GM21447 (cell line): ENCODE measurements at regions not wholly inside any gene's neighbourhood (a gene's known extent, or its start where the extent isn't known, plus 50 kb on each side); places are given as distances from the start of the nearest gene placed in this dataset.
A peak's percentile ranks its signal among the peaks of the same experiment; 100 is the strongest.

Experiments
- ATAC-seq: cut with Tn5 transposase; IDR thresholded peaks from one replicate; pipeline ENCODE4 v1.9.1; 2021; ENCODE audit not compliant: unreplicated experiment

DNA sequence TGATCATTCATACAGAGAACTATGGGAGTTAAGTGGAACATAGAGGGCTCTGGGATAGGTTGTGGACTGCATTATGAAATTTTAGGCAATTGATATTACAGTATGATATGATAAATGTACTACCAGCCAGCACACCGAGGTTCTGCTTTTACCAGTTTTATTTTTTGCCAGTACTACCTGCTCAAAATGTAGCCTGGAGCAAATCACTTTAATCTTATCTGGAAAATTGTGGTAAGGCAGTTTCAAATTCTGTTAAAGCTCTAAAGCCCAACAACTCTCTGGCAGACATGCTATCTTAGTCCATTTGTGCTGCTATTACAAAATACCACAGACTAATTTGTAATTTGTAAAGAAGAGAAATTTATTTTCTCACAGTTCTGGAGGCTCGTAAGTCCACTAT is 474.9 kb upstream of the CWC22 start:
- ATAC-seq: no peak

DNA sequence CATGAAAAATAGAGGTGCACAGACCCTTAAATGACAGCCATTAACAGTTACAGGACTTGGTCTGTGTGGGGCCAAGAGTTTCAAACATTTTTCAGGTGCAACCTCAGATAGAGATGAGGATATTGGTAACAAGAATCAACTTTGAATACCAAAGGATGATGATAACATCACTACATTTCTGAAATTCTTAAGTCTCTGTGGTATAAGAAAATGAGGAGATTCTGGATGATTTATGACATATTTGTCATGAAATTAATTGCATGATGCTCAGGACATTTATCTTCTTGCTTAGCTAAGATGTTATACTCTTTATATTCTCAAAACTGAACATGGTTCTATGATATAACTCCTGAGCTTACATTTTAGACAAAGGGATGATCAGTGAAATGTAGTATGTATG is 471.8 kb upstream of the CWC22 start:
- no peak for ATAC-seq

DNA sequence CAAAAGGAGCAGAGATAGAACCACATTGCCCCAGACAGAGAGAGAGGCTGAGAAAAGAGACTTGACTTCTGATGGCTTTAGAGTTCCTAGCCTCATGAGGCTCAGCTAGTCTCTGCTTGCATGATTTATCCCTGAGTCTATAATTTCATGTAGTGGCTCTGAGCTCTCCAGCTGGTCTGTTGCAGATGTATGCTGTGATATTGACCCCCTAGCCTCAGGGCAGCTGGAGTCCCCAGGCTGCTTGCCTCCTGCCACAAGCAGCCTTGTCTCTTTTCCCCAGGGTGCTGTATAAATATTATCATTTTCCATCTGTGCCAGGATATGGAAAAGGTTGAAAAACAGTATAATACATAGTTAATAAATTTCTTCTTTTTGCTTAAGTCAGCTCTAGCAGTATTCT is 467.6 kb upstream of the CWC22 start:
- no peak for ATAC-seq

DNA sequence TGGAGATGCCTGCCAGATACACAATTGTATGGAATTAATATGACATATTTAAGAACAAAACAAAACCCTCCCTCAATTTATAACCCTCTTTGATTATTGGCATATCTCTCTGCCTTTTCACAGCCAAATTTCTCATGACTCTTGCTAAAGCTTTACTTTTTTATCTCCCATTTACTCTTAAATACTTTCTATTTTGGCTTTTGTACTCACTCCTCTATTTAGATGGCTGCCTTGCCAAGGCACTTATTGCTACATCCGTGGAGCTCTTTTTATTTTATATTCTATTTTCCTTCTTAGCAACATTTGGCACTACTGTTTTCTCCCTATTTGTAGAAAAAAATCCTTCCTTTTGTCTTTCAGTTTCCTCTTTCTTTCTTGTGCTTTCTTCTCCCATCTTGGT is 466.4 kb upstream of the CWC22 start:
- no peak for ATAC-seq

DNA sequence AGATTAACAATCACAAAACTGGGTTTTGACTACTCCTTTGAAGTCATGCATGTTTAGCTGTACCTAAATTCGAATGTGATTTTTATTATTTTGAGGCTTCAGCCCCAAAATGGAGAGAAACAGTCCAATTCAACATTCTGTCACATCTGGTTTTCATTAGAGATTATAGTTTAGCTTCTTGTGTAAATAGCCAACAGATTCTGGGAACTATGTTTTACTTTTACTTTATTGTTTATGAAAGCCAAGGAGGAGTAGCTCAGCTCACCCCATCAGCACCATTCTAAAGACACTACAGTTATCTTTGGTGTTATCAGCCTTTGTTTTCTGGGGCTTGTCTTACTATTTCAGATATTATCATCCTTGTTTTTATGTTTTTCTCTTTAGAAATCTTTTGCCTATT is 465.0 kb upstream of the CWC22 start:
- no peak for ATAC-seq

DNA sequence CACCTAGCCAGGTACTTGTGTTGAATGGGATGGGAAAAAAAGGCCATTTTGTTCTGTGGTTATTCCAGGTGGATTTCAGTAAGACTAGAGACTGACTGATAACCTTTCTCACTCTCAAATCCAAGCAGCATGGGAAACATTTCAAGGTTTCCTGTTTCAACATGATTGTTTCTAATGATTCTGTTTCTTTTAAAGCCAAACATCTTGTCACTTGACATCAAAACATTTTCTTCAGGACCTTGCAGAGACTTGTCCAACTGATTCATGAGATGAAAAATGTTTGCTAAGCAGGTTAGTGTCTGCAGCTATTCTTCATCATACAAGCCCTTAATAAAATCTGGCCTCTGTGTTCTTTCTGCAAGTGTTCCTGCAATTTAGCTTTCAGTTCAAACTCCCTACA is 456.5 kb upstream of the CWC22 start:
- ATAC-seq: no peak

DNA sequence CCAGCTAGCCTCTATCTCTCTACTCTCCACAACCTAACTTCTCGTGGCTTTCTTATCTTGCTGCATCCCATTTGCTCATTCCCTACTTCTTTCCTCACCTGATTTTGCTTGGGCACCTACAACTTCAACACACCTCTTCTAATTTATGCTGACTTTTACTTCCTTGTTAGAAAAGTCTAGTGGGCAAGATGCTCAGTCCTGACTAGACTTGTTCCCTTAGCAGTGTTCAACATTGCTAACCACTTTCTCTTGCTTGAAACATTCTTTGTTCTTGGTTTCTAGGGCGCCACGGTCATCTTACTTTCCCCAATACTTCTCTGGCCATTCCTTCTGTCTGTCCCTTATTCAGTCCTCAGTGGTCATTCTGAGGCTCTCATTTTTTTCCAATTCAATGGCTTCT is 454.7 kb upstream of the CWC22 start:
- no peak for ATAC-seq

DNA sequence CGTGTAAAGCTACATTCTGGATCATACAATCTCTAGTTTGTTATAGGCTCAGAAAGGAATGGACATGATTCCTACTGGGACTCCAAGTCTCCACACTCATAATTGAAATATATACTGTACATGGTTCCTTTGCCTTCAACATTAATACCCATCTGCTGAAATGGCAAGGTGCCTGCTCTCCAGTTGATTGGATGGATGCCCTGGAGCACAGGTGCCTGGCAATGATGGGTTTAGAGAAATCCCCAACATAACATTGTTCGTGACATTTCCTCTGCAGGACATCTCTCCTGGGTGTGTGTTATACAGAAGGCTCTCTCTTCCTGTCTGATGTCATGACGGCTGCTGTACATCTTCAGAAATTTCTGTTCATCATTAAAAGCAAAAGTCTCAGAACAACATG is 449.7 kb upstream of the CWC22 start:
- no peak for ATAC-seq

DNA sequence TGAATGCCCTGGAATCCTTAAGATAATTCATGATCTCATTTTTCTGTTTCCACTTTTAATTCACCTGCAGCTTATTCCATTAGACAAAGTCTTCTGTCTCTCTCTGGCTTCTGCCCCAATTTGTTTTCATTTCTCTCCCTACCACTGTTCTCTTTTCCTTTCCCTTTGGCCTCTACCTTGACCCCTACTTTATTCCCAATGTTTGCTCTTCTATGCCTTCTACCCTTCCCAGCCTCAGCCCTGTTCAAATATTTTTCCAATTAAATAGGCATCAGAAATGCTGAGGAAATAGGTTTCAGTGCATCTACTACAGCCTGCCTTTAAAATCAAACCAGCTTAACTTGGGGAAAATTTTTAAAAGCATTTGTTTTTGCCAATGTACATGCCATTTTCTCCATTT is 443.7 kb upstream of the CWC22 start:
- no peak for ATAC-seq

DNA sequence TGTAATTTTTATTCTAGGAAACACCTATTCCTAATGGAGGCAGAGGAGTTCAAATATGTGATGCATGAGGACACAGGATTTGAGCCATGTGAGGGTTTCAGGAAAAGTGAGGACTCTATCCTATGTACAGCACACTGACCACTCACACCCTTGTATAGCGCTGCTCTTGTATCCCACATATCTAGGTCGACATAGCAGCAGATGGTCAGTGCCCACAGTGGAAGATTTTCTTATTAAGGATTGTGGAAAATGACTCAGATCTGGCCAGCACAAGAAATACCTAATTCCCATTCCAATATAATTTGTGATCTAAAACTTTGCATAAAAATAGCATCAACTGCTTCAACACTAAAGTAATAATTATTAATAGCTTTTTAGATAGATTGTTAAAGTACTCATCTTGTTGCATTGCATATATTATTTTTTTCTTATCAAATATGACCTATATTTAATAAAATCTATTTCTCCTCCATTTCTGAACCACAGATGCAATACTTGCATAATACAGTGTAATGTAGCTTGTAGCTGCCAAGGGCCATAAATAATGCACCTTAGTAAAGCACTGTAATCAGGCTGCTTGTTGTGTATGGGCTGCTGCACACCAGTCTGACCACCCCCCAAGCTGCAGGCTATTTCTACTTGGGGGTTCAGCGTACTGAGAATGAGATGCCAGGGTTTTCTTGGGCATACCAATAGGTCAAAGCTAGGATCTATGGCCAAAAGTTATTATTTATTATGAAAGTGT is 442.2 kb upstream of the CWC22 start:
- no peak for ATAC-seq

DNA sequence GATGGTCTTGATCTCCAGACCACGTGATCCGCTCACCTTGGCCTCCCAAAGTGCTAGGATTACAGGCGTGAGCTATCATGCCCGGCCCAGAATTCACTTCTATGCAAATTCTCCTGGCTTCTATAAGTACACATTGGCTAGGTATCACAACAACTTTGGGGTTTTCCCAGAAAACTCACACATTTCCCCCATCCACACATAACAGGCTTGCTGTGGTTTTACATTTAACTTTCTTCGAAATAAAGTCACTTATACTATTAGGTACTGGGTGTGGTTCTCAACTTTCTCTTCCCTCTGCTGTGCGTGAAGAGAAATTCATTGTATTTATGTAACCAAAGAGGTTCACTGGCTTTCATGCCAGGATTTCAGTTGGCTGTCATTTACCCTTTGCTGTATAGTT is 439.4 kb upstream of the CWC22 start:
- ATAC-seq: no peak

DNA sequence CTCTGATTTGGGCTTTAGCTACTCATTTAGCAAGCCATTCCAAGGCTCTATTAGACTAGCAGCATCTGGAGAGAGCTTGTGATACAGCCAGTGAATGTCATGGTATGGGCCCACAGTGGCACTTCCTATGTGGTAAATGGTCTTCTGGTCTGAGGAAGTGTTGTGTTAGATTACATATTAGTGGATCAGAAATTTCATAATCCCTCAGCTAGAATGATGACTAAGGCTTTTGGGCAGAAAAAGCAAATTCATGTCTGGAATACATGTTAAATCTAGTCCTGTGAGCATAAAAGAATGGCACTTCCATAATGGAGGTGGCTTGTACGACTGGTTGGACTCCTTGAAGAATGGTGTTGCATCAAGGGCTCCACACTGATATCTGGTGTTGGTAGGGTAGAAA is 436.8 kb upstream of the CWC22 start:
- no peak for ATAC-seq

DNA sequence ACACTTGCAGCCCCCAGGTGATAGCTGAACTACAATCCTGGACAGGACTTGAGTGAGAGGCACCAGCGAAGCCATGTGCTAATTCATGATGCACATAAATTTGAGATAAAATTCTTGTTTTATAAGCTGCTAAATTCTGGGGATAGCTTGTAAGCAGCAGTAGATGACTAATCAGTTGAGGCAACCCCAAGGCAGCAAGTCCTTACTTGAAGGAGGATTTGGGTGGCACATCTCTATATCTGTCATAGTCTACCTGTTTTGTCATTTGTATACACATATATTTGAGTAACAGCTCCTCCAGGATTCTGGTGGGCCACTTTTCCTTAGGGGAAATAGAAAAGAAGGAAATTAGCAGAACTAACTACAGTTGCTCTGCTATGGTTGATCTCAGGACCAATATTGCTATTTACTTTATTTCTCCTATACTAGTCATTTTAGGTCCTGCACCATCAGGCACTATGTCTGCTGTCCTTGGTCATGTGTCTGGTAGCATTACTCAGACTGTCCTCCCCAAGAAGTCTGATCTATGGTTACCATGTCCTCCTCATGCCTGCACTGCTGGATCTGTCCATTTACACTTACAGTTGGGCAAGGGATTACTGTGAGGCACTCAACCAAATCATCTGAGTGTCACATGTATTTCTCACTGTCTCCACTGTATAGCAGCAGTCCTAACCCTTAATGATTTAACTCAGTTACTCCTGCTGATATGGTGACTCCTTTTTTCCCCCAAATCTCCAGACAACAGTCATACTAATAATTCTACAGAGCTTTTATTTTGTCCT is 436.0 kb upstream of the CWC22 start:
- no peak for ATAC-seq

DNA sequence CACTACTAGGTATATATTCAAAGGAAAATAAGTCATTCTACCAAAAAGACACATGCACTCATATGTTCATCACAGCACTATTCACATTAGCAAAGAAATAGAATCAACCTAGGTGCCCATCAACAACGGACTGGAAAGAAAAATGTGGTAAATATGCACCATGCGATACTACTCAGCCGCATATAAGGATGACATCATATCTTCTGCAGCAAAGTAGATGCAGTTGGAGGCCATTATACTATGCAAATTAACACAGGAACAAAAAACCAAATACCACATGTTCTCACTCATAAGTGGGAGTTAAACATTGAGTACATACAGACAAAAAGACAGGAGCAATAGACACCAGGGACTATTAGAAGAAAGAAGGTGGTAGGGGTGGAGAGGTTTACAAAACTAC is 412.1 kb upstream of the CWC22 start:
- no peak for ATAC-seq

DNA sequence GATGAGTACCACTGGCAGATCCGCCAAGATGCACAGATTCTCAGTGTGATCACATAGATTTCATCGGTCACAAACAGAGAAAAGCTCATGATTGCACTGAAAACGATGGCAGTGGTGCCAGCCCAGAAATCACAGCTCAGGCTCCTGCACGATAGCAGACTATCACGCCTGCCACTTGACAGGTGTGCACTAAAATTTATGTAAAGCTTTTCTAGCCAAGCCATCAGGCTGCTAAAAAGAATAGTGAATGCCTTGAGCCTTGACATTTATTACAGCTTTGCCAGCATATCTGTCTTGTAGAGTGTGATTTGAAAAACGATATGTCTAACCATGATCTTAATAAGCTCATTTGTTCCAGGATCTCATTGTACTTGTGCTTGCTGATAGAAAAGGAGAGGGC is 409.5 kb upstream of the CWC22 start:
- no peak for ATAC-seq

DNA sequence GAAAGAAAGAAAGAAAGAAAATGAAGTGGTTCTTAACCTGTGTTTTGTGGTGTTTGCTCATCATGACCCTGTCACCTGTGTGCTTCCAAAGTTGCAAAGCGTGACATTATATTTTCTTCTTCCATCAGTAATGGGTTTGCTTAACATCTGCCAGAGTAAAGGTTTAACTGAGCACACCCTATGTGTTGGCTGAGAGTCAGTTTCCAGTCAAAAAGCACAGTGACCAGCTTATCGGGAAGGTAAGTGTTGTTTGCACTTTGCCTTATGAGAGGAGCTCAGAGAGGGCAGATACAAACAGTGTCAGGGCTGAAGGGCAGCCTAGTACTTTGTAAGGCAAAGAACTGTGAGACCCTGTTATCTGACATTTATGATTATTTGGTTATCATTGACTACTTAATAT is 406.2 kb upstream of the CWC22 start:
- ATAC-seq: no peak

DNA sequence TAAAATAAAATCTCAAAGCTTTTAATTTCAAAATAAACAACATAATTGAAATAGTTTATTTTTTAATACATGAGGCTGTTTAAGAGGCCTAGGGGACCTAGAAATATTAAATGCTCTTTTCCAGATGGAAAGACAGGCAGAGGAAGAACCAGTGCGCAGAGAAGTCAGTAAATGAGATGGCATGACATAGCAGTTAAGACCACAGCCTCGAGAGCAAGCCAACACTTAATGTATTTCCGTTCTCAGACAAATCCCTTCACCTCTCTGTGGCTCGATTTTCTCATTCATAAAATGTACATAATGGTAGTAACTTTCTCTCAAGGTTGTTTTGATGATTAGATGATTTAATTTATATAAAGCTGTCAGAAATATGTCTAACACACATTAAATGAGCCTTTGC is 405.1 kb upstream of the CWC22 start:
- ATAC-seq: no peak

DNA sequence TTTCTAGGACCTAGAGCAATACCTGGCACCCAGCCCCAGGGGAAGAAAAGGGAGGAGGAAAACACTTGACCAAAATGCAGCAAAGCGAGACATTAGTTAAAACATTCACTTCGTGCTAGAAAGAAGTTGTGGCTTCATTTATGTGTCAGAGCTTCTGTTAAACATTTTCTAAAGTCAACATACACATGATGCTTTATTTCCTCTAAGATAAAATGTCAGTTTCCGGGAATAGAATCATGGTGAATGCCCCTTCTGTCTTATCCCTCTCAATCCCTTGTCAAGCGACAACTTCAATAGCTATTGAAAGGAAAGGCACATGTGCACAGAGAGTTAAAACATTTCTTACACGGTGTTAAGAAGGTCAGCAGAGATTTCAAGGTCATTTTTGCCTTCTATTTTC is 404.6 kb upstream of the CWC22 start:
- peak; percentile 76 for ATAC-seq

DNA sequence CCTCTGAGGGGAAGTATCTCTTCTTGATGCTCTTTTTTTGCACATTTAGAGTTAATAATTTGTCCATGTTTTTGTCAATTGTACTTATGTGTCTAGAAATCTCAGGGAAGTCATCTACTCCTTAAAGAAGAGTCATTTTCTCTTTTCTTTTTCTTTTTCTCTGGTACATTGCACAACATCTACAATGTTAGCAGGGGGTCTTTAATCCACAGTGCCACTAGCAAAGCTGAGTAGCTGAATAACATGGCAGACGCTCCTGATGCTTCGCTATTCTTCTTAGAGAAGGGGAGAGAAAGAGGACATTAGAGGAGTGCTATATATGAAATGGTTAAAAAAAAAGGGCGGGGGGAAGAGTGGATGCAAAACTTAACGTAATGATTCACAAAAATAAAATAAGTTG is 399.6 kb upstream of the CWC22 start:
- ATAC-seq: no peak

DNA sequence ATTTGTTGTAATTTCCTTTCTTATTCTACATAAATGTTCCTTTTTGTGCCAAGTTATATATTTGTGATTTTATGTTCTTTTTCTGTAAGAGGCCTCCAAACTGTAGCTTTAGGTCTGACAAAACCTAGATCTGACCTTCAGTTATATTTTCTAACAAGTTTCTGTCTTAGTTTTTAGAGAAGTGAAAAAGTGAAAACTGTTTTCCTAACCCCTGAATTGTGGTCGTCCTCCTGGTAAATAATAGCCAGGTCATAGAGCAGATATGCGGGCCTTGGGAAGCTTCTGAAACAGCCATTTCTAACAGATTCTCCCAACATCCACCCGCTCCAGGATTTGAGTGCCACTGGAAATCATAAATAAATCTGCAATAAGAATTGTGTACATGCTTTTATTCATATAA is 398.4 kb upstream of the CWC22 start:
- ATAC-seq: no peak

DNA sequence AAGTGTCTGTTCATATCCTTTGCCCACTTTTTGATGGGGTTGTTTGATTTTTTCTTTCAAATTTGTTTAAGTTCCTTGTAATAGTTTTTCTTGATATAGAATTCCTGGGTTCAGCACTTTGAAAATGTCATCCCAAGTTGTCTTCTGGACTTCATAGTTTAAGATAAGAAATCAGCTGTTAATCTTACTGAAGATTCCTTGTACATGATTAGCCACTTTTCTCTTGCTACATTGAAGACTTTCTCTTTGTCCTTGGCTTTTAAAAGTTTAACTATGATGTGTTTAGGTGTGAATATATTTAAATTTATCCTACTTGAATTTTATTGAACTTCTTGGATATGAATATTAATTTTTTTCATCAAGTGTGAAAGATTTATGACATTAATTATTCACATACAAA is 387.2 kb upstream of the CWC22 start:
- no peak for ATAC-seq

DNA sequence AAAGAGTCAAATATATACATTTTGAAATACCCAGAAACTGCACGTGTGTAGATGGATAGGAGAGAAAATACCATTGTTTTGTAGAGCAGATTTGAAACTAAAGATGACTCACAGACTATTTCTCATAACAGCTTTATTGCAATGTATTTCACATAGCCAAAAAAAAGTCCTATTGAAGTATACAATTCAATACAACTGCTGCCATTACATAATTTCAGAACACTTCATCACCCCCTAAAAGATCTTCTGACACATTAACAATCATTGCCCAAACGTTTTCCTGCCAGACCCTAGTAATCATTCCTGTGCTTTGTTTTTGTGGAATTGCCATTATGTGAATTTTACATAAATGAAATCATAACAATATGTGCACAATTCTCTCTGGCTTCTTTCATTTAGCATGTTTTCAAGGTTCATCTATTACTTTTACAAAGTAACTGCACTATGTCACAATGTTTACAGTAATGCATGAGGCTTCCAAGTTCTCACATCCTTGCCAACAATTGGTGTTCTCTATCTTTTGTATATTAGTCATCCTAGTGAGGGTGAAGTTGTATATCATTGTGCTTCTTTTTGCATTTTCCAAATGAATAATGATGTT is 378.6 kb upstream of the CWC22 start:
- ATAC-seq: no peak
